HG03159 (cell line): ENCODE measurements at regions not wholly inside any gene's neighbourhood (a gene's known extent, or its start where the extent isn't known, plus 50 kb on each side); places are given as distances from the start of the nearest gene placed in this dataset.
A peak's percentile ranks its signal among the peaks of the same experiment; 100 is the strongest.

Source experiments
- ATAC-seq: cut with Tn5 transposase; IDR thresholded peaks from one replicate; pipeline ENCODE4 v1.9.1; 2021; ENCODE audit warnings: mild to moderate bottlenecking, moderate library complexity; ENCODE audit not compliant: unreplicated experiment

DNA sequence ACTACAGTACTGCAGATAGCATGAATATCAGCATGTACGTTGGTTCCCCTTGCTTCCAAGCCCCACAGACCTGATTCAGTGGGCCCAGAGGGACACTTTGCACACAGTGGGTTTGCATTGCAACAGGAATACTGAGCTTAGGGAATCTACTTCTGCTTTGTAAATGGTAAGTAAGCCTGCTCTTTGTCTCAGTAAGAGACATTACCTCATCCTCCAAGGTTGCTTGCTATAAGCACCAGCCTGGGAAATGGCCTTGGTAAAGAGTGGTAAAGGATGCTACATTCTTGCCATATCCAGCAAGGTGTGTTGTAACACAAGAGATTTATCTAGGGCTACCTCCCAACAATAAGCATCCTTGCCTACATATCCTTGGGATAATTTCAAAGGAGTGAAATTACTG is 730.5 kb downstream of the INHBA start:
- ATAC-seq = no peak

DNA sequence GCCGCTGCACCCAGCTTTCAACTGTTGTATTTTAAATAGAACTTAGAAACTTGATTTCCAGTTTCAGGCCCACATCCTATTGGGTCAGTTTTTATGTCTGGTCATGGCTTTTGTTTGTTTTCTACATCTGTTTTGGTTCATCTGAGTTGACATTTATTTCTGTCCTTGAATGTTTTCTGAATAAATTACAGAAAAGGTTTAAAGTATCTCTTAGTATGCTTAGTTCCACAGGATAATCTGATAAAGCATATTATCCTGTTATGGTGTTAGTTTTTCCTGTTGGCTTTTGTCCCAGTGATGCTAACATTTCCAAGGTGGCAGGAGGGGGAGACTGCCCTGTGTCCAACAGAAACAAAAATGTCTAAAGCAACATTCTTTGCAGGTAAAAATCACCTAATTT is 733.2 kb downstream of the INHBA start:
- ATAC-seq = no peak

DNA sequence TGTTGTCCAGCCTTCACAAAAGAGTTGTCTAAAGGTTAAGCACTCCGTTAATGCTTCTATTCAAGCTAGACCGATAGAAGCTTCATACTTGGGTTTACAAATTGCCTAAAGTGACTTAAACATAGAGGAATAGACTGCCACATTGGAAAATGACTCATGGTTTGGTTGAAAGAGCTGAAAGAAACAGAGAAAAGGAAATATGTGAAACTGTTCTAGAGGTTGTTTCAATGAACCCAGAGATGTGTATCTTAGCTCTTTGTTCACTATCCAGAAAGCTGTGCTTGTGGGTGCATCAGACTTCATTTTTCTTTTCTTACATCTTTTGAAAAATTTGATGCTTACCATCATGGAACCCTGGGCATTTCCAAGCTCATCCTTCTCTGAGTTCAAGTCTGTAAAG is 736.2 kb downstream of the INHBA start:
- no peak for ATAC-seq

DNA sequence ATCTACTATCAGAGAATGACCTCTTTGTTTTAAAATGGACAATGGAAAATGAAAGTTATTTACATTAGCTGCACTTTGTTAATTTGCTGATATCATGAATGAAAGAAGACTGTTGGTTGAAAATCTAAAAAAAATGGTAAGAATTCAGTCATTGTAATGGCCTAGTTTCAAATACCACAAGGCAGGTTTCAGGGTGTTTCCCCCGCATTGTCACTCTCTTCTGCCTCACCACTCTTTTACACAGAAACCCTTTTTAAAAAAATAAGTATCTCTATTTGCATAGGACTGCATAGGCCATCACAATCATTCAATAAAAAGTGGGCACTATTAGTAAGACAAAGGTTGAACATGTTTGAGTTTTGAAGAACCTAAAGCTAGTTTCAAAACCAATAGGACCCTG is 737.1 kb downstream of the INHBA start:
- ATAC-seq = peak; percentile 67

DNA sequence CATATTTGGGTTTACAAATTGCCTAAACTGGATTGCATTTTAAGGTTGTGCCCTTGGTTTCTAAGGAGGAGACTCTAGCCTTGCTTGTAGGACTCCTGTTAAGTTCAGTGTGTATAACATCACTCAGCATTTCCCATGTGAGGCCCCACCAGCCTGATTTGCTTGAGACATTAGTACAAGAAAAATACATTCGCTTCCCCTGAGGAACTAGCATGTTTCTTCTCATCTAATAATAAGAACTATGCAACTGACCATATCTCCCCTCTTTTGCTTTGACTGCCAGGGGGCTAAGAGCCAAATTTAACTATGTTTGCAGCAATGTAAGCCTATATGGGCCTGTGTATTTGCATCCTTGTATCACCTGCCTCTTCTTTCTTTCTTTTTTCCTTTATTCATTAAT is 737.9 kb downstream of the INHBA start:
- ATAC-seq = no peak

DNA sequence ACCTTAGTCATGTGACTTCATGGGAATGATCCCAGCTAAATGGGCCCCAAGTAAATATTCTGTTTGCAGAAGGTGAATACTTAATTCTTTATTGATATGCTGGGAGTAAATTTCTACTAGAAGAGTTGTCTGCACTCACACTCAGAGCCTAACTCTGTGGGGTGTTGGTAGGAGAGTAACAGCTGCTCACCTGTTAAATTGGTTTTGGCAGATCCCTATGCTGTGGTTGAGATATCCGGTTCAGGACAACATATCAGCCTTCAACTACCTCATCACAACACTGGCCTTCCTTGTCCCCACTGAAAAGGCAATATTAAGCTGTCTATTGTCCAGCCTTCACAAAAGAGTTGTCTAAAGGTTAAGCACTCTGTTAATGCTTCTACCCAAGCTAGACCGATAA is 738.3 kb downstream of the INHBA start:
- ATAC-seq = no peak

DNA sequence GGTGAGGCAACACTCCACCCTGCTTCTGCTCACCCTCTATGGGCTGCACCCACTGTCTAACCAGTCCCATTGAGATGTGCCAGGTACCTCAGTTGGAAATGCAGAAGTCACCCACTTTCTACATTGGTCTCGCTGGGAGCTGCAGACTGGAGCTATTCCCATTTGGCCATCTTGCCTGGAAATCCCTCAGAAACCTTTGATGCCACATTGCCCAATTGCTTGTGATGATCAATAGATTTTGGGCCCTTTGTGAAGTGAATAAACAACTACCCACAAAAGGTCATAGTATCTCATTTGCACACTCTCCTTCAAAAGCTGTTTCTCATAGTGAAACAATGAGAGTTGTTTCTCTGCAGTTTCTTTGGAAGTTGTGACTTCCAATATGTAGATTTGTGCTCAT is 742.9 kb downstream of the INHBA start:
- ATAC-seq = no peak

DNA sequence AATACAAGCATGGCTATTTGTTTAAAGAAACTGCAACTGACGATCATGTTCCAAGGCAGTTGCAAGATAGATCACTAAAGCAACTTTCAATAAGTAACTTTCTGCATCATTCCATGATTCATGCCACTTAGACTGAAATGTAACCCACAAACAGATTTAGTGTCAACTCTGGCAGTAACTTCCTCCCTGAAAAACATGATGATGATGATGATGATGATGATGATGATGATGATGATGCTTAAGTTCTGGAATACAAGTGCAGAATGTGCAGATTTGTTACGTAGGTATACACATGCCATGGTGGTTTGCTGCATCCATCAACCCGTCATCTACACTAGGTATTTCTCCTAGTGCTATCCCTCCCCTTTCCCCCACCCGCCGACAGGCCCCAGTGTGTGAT is 754.7 kb downstream of the INHBA start:
- no peak for ATAC-seq

- ATAC-seq = no peak
Observed at GRCh38 chr7:40947566-40947965, 755.3 kb downstream of the INHBA start.

DNA sequence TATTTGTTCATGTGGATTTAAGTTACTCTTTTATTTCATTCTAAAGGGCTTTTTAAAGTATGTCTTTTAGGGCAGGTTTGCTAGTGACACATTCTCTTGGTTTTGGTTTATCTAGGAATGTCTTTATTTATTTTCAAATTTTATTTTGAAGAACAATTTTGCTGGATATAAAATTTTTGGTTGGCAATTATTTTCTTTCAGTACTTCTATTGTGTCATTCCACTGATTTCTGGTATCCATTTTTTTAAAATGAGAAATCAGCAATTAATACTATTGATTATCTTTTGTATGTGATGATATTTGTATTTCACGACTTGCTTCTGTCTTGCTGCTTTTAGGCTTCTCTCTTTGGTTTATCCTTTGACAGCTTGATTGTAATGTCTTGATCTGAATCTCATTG is 756.3 kb downstream of the INHBA start:
- ATAC-seq = no peak

DNA sequence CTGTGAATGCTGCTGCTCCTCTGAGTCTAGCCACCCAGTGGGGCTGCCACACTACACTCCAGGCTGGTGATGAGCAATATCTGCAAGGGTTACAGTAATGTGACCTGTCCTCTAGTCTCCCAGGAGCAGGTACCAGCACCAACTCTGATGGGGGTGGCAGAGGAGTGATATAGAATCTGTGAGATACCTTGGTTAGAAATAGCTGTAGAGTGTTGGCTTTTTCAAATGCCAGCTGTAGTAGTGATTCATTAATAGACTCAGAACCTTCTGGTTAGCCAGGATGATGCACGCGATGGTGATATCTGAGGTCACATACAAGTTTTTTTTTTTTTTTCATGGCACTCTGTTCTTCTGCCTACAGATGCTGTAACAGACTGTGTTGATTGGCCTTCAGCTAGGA is 757.1 kb downstream of the INHBA start:
- ATAC-seq = no peak

GRCh38 chr7:40944981-40945585 is 757.8 kb downstream of the INHBA start:
- no peak for ATAC-seq

GRCh38 chr7:40937879-40938278 is 765.0 kb downstream of the INHBA start:
- no peak for ATAC-seq

DNA sequence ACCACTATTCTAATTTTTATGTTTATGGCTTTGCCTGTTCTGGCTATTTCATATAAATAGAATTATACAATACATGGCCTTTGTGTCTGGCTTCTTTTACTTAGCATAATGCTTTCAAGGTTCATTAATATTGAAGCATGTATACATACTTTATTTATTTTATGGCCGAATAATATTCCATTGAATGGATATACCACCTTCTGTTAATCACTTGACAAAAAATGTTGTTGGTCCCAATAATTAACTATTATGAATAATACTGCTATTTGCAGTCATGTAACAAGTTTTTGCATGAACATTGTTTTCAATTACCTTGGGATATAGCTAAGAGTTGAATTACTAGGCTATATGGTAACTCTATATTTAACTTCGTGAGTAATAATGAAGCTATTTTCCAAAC is 767.5 kb downstream of the INHBA start:
- no peak for ATAC-seq

DNA sequence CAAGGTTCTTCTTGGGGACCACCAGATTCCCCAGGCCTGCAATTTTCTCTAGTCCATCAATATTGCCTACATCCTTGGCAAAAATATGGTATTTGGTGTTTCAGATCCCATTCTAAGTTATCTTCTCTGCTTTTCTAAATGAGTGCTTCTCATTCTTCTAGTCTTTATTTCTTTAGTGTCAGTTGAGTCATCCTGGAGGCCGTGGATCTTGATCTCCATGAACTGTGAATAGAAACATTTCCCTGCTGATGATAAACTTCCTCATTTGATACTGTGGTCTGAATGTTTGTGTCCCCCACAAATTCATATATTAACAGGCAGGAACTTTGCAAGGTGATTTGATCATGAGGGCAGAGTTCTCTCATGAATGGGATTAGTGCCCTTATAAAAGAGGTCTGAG is 779.3 kb downstream of the INHBA start:
- no peak for ATAC-seq

GRCh38 chr7:40922316-40922670 is 780.6 kb downstream of the INHBA start:
- no peak for ATAC-seq

DNA sequence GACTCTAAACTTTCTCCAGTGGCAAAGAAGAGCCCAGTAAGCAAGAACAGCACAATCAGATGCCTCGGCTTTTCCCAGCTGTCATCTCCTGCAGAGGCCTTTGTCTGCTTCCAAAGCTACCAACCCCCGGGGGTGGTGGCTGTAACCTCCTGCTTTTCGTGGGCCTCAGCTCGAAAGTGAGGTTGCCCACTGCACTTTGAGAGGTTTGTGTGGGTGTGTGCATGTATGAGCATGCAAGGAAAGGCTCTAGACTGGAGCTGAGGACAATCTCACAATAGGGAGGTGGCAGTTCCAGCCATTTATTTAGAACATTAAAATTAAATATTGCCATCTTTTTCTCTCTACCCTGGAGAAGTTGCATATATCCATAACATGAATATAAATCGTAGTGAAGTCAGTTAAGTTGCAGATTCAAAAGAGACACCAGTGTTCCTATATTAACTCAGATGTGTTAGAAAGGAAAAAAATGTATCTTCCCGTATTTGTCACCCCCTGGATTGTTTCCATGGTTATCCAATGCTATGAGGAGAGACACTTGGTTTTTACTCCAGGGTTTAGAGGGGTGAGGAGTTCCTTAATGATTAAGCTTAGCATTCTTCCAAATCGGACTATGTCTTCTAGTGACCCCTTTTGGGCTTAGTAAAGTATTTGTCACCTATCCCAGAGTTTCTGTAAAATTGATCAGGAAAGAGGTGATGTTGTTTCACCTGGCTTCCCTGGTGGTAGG is 781.1 kb downstream of the INHBA start:
- no peak for ATAC-seq

GRCh38 chr7:40918701-40919271 is 784.0 kb downstream of the SUGCT start:
- no peak for ATAC-seq

DNA sequence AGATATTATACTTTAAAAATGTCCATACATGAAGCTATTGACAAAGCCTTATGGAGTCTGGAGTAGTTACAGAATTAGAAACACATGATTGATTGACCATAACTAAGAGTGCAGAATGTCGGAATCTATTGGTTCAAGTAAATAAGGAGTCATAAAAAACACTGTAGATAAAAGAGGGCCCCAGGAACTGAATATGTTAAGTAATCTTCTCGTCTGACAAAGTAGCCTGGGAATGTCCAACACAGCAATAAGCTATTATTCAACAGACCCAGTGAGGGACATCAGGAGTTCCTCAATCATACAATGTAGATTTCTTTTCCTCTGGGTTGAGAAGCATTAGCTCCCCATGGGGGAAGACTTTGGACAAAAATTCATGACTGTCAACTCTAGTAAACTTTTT is 782.0 kb downstream of the SUGCT start:
- ATAC-seq = no peak

- no peak for ATAC-seq
Observed at GRCh38 chr7:40915071-40915470, 780.3 kb downstream of the SUGCT start.
